GM21529 (cell line): ENCODE measurements at regions not wholly inside any gene's neighbourhood (a gene's known extent, or its start where the extent isn't known, plus 50 kb on each side); places are given as distances from the start of the nearest gene placed in this dataset.

ENCODE experiments used
- ATAC-seq: cut with Tn5 transposase; IDR thresholded peaks from one replicate; pipeline ENCODE4 v1.9.1; 2021; ENCODE audit not compliant: unreplicated experiment

- no peak for ATAC-seq
These were observed 358.1 kb upstream of the SYT4 start for GRCh38 chr18:43635397-43635796.

DNA sequence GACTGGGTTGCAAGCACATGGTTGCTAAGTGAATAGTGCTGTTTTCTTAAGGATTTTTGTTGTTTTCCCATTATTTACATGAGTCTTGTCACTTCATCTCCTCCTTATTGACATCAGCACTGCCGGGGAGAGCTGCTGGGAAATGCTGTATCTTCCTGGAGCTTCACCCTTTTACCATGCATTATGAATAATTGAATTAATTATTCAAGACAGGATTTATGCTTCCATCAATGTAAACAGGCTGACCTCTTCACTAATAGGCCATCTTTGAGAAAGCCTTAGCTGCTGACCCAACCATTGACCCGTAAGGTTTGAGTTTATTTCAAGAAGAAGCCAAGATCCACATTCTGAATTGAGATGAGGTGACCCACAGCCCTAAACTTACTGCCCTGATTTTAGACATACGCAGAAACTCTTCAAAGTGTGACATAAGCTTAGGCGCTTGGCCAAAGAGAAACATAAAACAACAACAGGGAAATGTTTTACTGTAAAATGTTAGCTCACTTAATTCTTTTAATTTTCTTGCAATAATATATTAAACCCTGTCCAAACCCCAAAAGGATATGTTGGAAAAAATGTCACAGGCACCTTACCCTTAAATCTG, 365.5 kb upstream of the SYT4 start:
- no peak for ATAC-seq

- no peak for ATAC-seq
These were observed 370.7 kb upstream of the SYT4 start for GRCh38 chr18:43648002-43648401.

GRCh38 chr18:43649649-43650357, 372.5 kb upstream of the SYT4 start:
- ATAC-seq, result no peak

DNA sequence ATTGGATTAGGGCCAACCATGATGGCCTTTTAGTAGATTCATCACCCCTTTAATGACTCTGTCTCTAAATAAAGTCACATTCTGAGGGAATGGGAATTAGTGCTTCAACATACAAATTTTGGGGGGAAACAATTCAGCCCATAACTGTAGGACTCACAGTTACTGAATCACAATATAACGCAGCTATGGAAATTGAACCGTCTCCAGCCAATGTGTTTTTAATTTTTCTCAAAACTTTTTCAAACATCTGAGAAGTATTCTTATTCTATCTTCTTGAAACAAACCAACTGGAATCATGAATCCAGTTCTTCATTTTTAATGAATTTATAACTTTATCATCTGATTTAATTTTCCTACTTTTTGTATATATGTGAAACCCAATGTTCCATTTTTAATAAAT, 373.1 kb upstream of the SYT4 start:
- no peak for ATAC-seq

DNA sequence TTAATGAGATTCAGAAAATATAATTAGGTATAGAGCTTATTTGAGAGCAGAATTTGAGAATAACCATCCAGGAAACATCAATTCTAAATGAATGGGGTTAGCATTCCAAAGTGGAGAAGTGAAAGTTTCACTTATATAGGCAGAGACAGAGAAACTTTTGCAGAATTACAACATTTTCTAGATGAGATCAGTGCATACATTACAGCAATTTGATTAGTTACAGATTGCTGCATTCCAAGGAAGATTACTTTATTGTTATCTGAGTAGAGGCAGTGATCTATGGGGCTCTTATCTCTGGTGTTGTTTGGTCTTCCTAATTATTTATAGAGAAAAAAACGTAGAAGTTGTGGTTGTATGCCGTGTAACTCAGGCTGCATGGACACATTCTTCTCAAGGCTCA, 373.8 kb upstream of the SYT4 start:
- ATAC-seq, result no peak

- ATAC-seq, result no peak
These were observed 379.3 kb upstream of the SYT4 start for GRCh38 chr18:43656547-43656946.

DNA sequence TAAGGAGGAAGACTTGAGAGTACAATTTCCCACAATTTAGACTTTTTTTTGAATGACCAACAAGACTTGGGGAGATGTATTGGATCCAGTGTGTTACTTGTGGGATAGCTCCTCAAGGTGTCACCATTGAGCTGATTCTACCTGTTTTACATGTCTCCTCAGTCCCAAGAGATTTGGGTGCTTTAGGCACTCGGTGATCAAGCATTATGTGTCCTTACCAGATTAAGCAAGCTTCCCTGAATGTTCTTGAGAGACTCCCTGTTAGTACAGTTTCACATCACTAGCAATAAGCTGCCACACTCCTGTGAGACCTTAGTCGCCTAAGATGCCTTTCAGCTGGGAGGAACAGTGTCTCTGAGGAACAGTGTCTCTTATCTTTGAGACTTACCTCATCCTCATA, 384.3 kb upstream of the SYT4 start:
- ATAC-seq, result no peak

GRCh38 chr18:43662657-43663056, 385.4 kb upstream of the SYT4 start:
- no peak for ATAC-seq

GRCh38 chr18:43663159-43663558, 385.9 kb upstream of the SYT4 start:
- ATAC-seq, result no peak

GRCh38 chr18:43664487-43665008, 387.3 kb upstream of the SYT4 start:
- no peak for ATAC-seq

DNA sequence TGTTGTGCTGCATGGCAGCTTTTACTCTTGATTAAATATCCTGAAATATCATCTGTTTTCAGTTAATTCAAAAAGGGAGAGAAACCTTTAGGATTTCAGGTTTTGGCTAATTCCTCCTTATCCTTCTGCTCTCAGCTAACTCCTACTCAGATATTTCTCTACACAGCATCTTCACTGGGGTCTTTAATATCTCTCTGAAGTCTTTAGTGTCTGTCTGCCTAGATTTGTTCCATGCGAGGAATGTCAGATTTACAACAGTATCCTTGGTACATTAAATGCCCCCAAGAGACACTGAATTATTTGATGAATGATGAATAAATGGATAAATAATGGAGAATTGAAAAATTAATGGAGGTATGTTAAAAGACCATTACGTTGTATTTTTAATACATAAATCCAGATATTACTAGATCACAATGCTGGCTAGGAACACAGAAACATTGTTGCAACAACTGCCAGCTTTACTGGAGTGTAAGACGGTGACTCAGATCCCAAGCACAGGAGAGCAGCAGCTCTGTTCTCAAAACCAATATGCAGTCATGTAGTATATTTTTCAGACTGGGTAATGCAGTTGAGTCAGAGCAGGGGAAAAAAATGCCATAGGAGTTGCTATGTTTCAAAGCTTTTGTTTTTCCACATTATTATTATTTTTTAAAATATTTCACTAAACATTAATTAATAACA, 388.0 kb upstream of the SYT4 start:
- no peak for ATAC-seq

GRCh38 chr18:43668866-43669265, 391.6 kb upstream of the SYT4 start:
- ATAC-seq, result no peak

DNA sequence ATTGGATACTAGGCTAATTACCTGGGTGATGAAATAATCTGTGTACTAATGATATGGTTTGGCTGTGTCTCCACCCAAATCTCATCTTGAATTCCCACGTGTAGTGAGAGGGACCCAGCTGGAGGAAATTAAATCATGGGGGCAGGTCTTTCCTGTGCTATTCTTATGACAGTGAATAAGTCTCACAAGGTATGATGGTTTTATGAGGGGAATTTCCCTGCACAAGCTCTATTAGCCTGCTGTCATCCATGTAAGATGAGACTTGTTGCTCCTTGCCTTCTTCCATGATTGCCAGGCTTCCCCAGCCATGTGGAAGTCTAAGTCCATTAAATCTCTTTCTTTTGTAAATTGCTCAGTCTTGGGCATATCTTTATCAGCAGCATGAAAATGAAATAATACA, 394.1 kb upstream of the SYT4 start:
- no peak for ATAC-seq

- no peak for ATAC-seq
These were observed 402.8 kb upstream of the SYT4 start for GRCh38 chr18:43680096-43680495.

DNA sequence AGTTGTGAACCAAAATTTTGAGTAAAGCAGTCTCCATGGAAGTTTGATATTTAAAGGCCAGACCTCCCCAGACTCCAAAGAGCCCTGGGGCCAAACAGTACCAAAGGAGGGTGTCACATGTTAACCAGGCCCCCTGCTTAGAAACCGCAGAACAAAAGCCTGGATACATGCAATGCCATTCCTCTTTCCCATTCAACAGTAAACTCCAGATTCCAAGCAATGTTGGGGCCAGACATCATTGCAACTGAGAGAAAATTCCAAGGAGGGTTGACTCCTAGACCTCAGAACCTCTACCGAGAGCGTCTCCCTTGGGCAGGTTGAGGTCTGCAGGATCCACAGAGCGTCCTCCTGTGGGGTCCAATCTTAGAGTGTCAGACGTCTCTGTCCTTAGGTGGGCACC, 404.4 kb upstream of the SYT4 start:
- ATAC-seq, result no peak

- ATAC-seq, result no peak
These were observed 404.9 kb upstream of the SYT4 start for GRCh38 chr18:43682196-43682595.

DNA sequence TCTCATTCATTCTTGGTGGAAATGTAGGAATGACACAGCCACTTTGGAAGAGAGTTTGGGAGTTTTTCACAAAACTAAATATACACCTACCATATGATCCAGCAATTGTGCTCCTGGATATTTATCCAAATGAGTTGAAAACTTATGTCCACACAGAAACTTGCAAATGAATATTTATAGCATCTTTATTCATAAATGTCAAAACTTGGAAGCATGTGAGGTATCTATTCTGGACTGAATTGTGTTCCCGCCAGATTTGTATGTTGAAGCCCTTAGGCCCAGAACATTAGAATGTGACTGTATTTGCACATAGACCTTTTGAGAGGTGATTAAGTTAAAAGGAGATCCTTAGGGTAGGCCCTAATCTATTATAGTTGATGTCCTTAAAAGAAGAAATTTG, 409.4 kb upstream of the SYT4 start:
- no peak for ATAC-seq

DNA sequence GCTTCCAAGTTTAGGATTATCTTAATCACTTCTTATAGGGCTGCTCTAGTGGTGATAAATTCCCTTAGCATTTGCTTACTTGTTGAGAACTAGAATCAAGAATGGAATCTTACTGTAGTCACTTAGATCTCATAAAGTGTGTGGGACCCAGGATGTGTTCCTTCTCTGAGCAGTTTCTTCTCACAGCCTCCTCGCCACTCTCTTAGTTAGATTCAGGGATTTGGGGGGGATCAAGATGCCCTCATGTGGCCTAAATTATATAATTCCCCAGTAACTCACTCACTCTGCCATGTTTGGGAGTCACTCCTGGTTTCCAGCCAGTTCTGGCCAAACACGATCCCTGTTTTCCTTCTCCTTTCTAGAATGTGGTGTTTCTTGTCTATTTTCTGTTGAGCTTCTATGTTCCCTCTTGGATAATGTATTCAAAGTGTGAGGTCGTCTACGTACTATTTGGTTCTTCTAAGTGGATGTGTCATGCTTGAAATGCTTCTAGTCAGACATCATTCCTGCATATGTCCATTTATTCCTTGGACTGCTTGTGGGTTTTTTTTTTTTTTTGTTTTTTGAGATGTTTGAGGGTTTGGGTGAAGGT, 414.9 kb upstream of the SYT4 start:
- no peak for ATAC-seq

GRCh38 chr18:43702399-43702798, 425.1 kb upstream of the SYT4 start:
- ATAC-seq, result no peak

DNA sequence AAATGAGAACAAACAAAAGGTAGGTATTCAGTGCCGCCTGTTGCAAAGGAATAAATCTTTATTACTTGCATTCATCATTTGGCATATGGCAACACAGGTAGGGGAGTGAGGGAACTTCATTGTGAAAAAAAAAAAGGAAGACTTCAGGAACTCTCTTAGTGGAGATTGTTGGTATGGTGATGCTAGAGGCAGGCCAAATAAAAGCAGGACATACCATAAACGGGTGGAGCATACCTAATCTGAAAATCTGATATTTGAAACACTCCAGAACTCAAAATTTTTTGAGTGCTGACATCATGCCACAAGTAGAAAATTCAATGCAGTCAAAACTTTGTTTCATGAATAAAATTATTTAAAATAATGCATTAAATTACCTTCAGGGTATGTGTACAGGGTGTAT, 425.8 kb upstream of the SYT4 start:
- no peak for ATAC-seq

DNA sequence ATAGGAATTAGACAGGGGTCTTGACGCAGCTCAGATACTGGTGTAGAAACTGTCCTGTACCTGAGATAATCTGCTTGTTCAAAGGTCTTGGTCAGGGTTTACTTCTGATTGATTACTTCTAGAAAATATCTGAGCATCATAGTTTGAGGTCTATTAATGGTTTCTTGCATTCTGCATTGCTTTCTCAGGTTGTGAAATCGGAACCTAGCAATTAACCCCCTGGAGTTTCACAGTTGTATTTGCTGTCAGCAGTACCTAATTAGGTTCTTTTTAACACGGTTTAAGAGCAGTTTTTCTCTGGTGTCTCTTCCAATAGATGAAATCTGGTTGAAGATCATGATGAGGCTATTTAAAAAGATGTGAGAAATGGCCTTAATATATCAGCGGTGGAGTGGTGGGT, 428.6 kb upstream of the SYT4 start:
- ATAC-seq, result no peak
